ENCODE measurements at regions not wholly inside any gene's neighbourhood (a gene's known extent, or its start where the extent isn't known, plus 50 kb on each side); places are given as distances from the start of the nearest gene placed in this dataset.

- TF ChIP-seq CTCF (IDR thresholded peaks at IDR 0.05; ENCODE audit: poor library complexity) (peak; percentile 3), EZH2 (IDR thresholded peaks at IDR 0.05; ENCODE audit: borderline replicate concordance) (no peak)
Measured at GRCh38 chr5:19314840-19315239, 673.2 kb downstream of the CDH18 start.
